ENCODE measurements at regions not wholly inside any gene's neighbourhood (a gene's known extent, or its start where the extent isn't known, plus 50 kb on each side); places are given as distances from the start of the nearest gene placed in this dataset.
A peak's percentile ranks its signal among the peaks of the same experiment; 100 is the strongest.

GRCh38 chr20:48180024-48180423 lies 394.7 kb upstream of the SULF2 start:
- peak; percentile 87 for DNase-seq (ENCODE audit: low read depth)

GRCh38 chr20:48178633-48179032 lies 393.4 kb upstream of the SULF2 start:
- DNase-seq (ENCODE audit: low read depth) = no peak

- no peak for DNase-seq (ENCODE audit: low read depth)
Measured at GRCh38 chr20:48177058-48177457, 391.8 kb upstream of the SULF2 start.

- DNase-seq (ENCODE audit: low read depth) = no peak
Measured at GRCh38 chr20:48176139-48176538, 390.9 kb upstream of the SULF2 start.

- no peak for DNase-seq (ENCODE audit: low read depth)
Measured at GRCh38 chr20:48175261-48175660, 390.0 kb upstream of the SULF2 start.

- DNase-seq (ENCODE audit: low read depth) = no peak
Measured at GRCh38 chr20:48172357-48172702, 387.0 kb upstream of the SULF2 start.

- DNase-seq (ENCODE audit: low read depth) = no peak
Measured at GRCh38 chr20:48171626-48172356, 386.5 kb upstream of the SULF2 start.

- no peak for DNase-seq (ENCODE audit: low read depth)
Measured at GRCh38 chr20:48171071-48171470, 385.8 kb upstream of the SULF2 start.

GRCh38 chr20:48170625-48171024 lies 385.3 kb upstream of the SULF2 start:
- DNase-seq (ENCODE audit: low read depth) = no peak

GRCh38 chr20:48169650-48170225 lies 384.5 kb upstream of the SULF2 start:
- DNase-seq (ENCODE audit: low read depth) = no peak

GRCh38 chr20:48166082-48166835 lies 381.0 kb upstream of the SULF2 start:
- DNase-seq (ENCODE audit: low read depth) = no peak

GRCh38 chr20:48165401-48165685 lies 380.1 kb upstream of the SULF2 start:
- DNase-seq (ENCODE audit: low read depth) = no peak

GRCh38 chr20:48164566-48165400 lies 379.5 kb upstream of the SULF2 start:
- peak; percentile 53 for DNase-seq (ENCODE audit: low read depth)

- DNase-seq (ENCODE audit: low read depth) = no peak
Measured at GRCh38 chr20:48164034-48164433, 378.8 kb upstream of the SULF2 start.

- DNase-seq (ENCODE audit: low read depth) = no peak
Measured at GRCh38 chr20:48163505-48163904, 378.2 kb upstream of the SULF2 start.

- DNase-seq (ENCODE audit: low read depth) = no peak
Measured at GRCh38 chr20:48162621-48163020, 377.3 kb upstream of the SULF2 start.

GRCh38 chr20:48159145-48160008 lies 374.1 kb upstream of the SULF2 start:
- DNase-seq (ENCODE audit: low read depth) = no peak

- peak; percentile 35 for DNase-seq (ENCODE audit: low read depth)
Measured at GRCh38 chr20:48158014-48158413, 372.7 kb upstream of the SULF2 start.

- no peak for DNase-seq (ENCODE audit: low read depth)
Measured at GRCh38 chr20:48156951-48157700, 371.8 kb upstream of the SULF2 start.

GRCh38 chr20:48156521-48156920 lies 371.2 kb upstream of the SULF2 start:
- DNase-seq (ENCODE audit: low read depth) = no peak

- DNase-seq (ENCODE audit: low read depth) = no peak
Measured at GRCh38 chr20:48155268-48155667, 370.0 kb upstream of the SULF2 start.
